GM12874 (cell line): ENCODE measurements at regions not wholly inside any gene's neighbourhood (a gene's known extent, or its start where the extent isn't known, plus 50 kb on each side); places are given as distances from the start of the nearest gene placed in this dataset.

Experiments used
- CTCF ChIP-seq: IDR thresholded peaks from 2 replicates; pipeline ENCODE4 v1.5.1; 2011; ENCODE audit warnings: low read depth, mild to moderate bottlenecking, control low read depth, low read length, moderate library complexity; ENCODE audit not compliant: insufficient read depth

- no peak for TF ChIP-seq CTCF
Measured at GRCh38 chr1:101164776-101165175, 72.0 kb upstream of the S1PR1 start.

GRCh38 chr1:101162736-101163735, 73.8 kb upstream of the S1PR1 start:
- no peak for TF ChIP-seq CTCF

GRCh38 chr1:101162300-101162699, 74.5 kb upstream of the S1PR1 start:
- TF ChIP-seq CTCF = no peak

- no peak for TF ChIP-seq CTCF
Measured at GRCh38 chr1:101161619-101162018, 75.2 kb upstream of the S1PR1 start.

- TF ChIP-seq CTCF = no peak
Measured at GRCh38 chr1:101158424-101158823, 78.4 kb upstream of the S1PR1 start.

- TF ChIP-seq CTCF = no peak
Measured at GRCh38 chr1:101154547-101154946, 82.3 kb upstream of the S1PR1 start.

GRCh38 chr1:101153692-101154091, 83.1 kb upstream of the S1PR1 start:
- TF ChIP-seq CTCF = no peak
